ENCODE measurements at regions not wholly inside any gene's neighbourhood (a gene's known extent, or its start where the extent isn't known, plus 50 kb on each side); places are given as distances from the start of the nearest gene placed in this dataset.

DNA sequence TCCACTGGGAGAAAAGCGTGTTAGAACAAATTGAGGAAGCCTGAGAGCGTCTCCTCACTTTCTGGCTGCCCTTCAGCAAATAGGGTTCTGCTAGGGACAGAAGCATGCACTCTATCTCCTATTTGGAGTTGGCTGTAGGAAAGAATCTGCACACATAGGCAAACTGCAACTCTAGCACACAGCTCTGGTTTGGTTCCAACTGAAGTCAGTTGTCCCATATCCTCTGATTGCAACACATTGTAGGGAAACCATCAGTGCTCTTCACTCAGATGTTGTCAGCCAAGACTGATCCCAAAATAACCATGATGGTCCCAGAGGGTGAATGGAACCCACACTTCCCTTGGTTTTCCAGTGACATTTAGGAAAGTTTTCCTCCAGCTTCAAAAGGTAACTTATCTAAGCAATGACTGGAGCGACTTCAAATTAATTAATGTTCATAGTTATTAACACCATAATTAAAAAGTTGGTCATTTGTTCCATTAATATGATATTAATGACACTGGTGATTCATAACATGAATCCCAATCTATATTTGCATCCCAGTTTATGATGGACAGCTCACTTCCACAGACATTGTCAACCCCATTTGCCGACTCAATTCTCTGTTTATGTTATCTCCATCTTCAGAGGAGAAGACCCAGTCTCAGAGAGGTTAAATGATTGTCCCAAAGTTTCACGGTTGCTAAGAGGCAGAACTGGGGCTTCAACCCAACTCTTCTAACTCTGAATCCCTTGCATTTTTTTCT, 136.7 kb upstream of the ZNF462 start:
- 84 to 88% methylated on average over 5 of the region's 5 CpGs for WGBS, 2 donors
- DNase-seq (ENCODE audit: low spot score in 2 of 2), result no peak
- no peak overlapping the region for H3K4me3 ChIP-seq (ENCODE audit: low read depth, poor library complexity, severe bottlenecking)
- intact Hi-C loops (cut with DNase I; ENCODE audit: low total_unique reads), result no loop called here
- TF ChIP-seq, protein P1, sequence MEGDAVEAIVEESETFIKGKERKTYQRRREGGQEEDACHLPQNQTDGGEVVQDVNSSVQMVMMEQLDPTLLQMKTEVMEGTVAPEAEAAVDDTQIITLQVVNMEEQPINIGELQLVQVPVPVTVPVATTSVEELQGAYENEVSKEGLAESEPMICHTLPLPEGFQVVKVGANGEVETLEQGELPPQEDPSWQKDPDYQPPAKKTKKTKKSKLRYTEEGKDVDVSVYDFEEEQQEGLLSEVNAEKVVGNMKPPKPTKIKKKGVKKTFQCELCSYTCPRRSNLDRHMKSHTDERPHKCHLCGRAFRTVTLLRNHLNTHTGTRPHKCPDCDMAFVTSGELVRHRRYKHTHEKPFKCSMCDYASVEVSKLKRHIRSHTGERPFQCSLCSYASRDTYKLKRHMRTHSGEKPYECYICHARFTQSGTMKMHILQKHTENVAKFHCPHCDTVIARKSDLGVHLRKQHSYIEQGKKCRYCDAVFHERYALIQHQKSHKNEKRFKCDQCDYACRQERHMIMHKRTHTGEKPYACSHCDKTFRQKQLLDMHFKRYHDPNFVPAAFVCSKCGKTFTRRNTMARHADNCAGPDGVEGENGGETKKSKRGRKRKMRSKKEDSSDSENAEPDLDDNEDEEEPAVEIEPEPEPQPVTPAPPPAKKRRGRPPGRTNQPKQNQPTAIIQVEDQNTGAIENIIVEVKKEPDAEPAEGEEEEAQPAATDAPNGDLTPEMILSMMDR (IDR thresholded peaks at IDR 0.05), result no peak
- no peak for TF ChIP-seq POLR2A (IDR thresholded peaks at IDR 0.05)

DNA sequence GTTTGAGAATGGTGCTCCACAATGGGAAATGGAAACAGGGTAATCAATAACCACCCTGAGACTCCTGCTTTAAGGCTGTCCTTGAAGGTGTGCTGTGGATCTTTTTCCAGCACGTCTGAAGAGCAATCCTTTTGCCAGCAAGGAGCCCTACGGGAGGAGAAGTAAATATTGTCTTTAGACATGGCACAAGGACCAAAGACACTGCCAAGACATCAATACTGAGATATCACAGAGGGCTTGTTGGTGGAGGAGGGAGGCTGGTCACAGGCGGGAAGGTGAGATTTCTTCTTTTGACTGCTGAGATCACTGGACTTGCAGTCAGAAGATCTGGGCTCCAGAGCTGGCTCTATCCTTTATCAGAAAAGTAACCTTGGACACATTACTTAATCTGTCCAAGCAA, 135.0 kb upstream of the ZNF462 start:
- TF ChIP-seq POLR2A (IDR thresholded peaks at IDR 0.05), result no peak
- TF ChIP-seq, protein P1 (IDR thresholded peaks at IDR 0.05), result no peak
- intact Hi-C loops (cut with DNase I; ENCODE audit: low total_unique reads), result no loop called here
- no peak overlapping the region for H3K4me3 ChIP-seq (ENCODE audit: low read depth, poor library complexity, severe bottlenecking)
- 76 to 84% methylated on average over 3 of the region's 3 CpGs for WGBS, 2 donors
- no peak for DNase-seq (ENCODE audit: low spot score in 2 of 2)

DNA sequence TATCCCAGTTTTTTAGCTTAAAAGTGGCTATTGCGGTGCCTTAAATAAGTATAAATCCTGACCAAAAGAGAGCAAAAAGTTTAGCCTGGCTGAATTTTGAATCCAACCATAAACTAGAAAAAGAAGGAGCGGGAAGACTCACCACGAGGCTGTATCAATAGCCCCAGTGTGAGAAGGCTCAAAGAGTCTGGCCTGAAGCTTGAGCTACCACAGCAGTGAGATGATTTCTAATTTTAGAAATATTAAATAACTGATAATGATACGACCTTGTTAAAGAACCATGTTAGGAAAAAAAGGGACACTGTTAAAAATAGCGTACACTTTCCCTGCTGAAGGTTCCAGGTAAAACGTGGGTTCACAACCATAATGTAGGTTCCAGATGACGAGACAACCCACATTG, 134.1 kb upstream of the ZNF462 start:
- no peak for DNase-seq (ENCODE audit: low spot score in 2 of 2)
- no peak overlapping the region for H3K4me3 ChIP-seq (ENCODE audit: low read depth, poor library complexity, severe bottlenecking)
- 79 to 85% methylated on average over 7 of the region's 7 CpGs for WGBS, 2 donors
- TF ChIP-seq, protein P1 (IDR thresholded peaks at IDR 0.05), result no peak
- TF ChIP-seq POLR2A (IDR thresholded peaks at IDR 0.05), result no peak
- intact Hi-C loops (cut with DNase I; ENCODE audit: low total_unique reads), result no loop called here

DNA sequence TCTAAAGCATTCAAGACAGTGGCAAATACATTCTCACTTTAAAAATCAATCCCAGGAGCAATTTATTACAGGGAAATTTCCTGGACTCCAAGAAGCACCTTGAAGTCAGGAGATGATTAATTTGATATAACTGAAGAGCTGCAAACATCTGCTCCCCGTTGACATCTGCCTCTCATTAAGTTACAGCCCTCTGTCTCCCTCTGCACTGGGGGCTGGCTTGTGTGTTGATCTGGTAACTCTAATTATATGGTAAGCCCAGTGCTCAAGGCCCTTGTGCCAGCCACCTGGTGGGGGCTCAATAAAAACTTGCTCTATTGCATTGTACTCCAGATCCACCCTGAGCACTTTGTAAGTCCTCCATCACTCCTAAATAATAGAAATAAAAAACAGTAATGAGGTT, 131.1 kb upstream of the ZNF462 start:
- TF ChIP-seq POLR2A (IDR thresholded peaks at IDR 0.05), result no peak
- TF ChIP-seq, protein P1 (IDR thresholded peaks at IDR 0.05), result no peak
- DNase-seq (ENCODE audit: low spot score in 2 of 2), result no peak
- intact Hi-C loops (cut with DNase I; ENCODE audit: low total_unique reads), result no loop called here
- 21 to 27% methylated on average over 1 of the region's 1 CpG for WGBS, 2 donors
- H3K4me3 ChIP-seq (ENCODE audit: low read depth, poor library complexity, severe bottlenecking), result no peak overlapping the region

DNA sequence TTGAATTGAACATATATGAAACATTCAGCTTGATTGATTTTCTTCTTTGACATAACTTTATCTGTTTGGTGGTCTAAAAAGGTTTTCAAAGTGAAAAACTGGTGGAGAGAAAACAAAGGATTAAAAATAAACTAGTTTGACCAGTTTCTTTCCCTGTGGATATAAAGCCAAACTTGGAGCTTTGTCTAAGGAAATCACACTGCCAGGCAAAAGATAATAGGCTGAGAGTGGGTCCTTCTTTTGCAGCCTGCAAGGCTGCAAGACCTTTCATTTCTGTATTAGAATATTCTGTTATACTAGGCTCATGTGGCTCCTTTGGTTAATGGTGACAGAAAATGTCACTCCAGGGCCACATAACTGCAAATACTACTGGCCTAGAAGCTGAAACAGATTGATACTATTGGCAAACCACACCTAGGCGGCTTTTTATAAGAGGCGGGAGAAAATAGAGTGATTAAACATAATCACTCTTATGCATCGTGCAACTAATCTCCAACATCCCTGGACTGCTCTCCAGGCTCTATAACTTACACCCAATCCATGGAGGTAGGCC, 129.1 kb upstream of the ZNF462 start:
- no peak for DNase-seq (ENCODE audit: low spot score in 2 of 2)
- intact Hi-C loops (cut with DNase I; ENCODE audit: low total_unique reads), result no loop called here
- H3K4me3 ChIP-seq (ENCODE audit: low read depth, poor library complexity, severe bottlenecking), result no peak overlapping the region
- WGBS, 2 donors, result 71 to 81% methylated on average over 3 of the region's 3 CpGs
- TF ChIP-seq, protein P1 (IDR thresholded peaks at IDR 0.05), result no peak
- TF ChIP-seq POLR2A (IDR thresholded peaks at IDR 0.05), result no peak

Data from lower leg skin (tissue), 4 donors.